ENCODE measurements at regions not wholly inside any gene's neighbourhood (a gene's known extent, or its start where the extent isn't known, plus 50 kb on each side); places are given as distances from the start of the nearest gene placed in this dataset.

- TF ChIP-seq EZH2 (IDR thresholded peaks at IDR 0.05; ENCODE audit: borderline replicate concordance, low read depth, low read length, severe bottlenecking) (no peak), MYC (IDR thresholded peaks at IDR 0.05; ENCODE audit: low read depth, low read length) (no peak), JUN (IDR thresholded peaks at IDR 0.05; ENCODE audit: borderline replicate concordance, insufficient read depth, insufficient read length, low read depth) (peak; percentile 23), CTCF (IDR thresholded peaks at IDR 0.05; ENCODE audit: extremely low read depth in 1 of 2, insufficient read depth in 1 of 2, low read depth in 1 of 2, low read length in 2 of 2) (no peak)
- POLR2A ChIA-PET, result no interaction called here
- Histone ChIP-seq H3K4me3 (replicated peaks in 1 of 3; ENCODE audit: insufficient read depth in 1 of 3, low read depth in 1 of 3, low read length in 3 of 3) (no peak overlapping the region), H3K9ac (replicated peaks; ENCODE audit: extremely low read depth, insufficient read depth, low read length) (no peak overlapping the region), H4K20me1 (replicated peaks; ENCODE audit: control insufficient read depth, extremely low read depth, insufficient read depth, low read length) (no peaks in the 10 kb centered on the region), H3K36me3 (ENCODE audit: control insufficient read depth in 2 of 2, extremely low read depth in 1 of 2, insufficient read depth in 2 of 2, low read length in 2 of 2) (no peaks in the 10 kb centered on the region), H3K9me3 (replicated peaks; ENCODE audit: control insufficient read depth, insufficient read depth, low read length) (no peaks in the 10 kb centered on the region), H3K4me1 (ENCODE audit: control insufficient read depth, extremely low read depth, insufficient read depth, low read length) (peaks cover 3% of the 10 kb centered on the region), H3K9me1 (replicated peaks; ENCODE audit: control insufficient read depth, extremely low read depth, insufficient read depth, low read length) (no peaks in the 10 kb centered on the region), H3K27ac (ENCODE audit: insufficient read depth, low read depth, low read length) (no peak overlapping the region), H3K4me2 (ENCODE audit: insufficient read depth, low read length) (no peak overlapping the region), H3K79me2 (ENCODE audit: control insufficient read depth, insufficient read depth, low read length) (no peaks in the 10 kb centered on the region), H2AFZ (ENCODE audit: low read depth, low read length) (peak overlapping the region; percentile 49), H3K27me3 (ENCODE audit: control insufficient read depth in 2 of 2, insufficient read depth in 2 of 2, low read length in 2 of 2) (no peaks in the 10 kb centered on the region)
- dilution Hi-C loops (cut with MboI; ENCODE audit: extremely low pct_ligation_motif_present, low sequenced_read_pairs), result no loop called here
- CTCF ChIA-PET, result interaction anchor here (1.1 kb wide), 2 partner anchors 19 to 48 kb away, joined by 3 read pairs; no protein-coding TSS in a partner anchor
- FAIRE-seq (peak; percentile 59), DNase-seq (ENCODE audit: low read depth, low spot score) (peak; percentile 70)
- TSS peak; percentile 19 for BruUV-seq (replicated peaks)
- intact Hi-C loops (cut with micrococcal nuclease), result loop anchor here (2.0 kb wide), 1 partner anchor 14 kb away; no protein-coding TSS in a partner anchor
Measured at GRCh38 chr9:18379073-18379811, 94.7 kb upstream of the ADAMTSL1 start.

- Histone ChIP-seq H3K27ac (ENCODE audit: insufficient read depth, low read depth, low read length) (no peak overlapping the region), H3K27me3 (ENCODE audit: control insufficient read depth in 2 of 2, insufficient read depth in 2 of 2, low read length in 2 of 2) (no peaks in the 10 kb centered on the region), H3K4me1 (ENCODE audit: control insufficient read depth, extremely low read depth, insufficient read depth, low read length) (peaks cover 3% of the 10 kb centered on the region), H3K36me3 (ENCODE audit: control insufficient read depth in 2 of 2, extremely low read depth in 1 of 2, insufficient read depth in 2 of 2, low read length in 2 of 2) (no peaks in the 10 kb centered on the region), H2AFZ (ENCODE audit: low read depth, low read length) (peak overlapping the region; percentile 34), H3K9me1 (replicated peaks; ENCODE audit: control insufficient read depth, extremely low read depth, insufficient read depth, low read length) (no peaks in the 10 kb centered on the region), H4K20me1 (replicated peaks; ENCODE audit: control insufficient read depth, extremely low read depth, insufficient read depth, low read length) (no peaks in the 10 kb centered on the region), H3K9me3 (replicated peaks; ENCODE audit: control insufficient read depth, insufficient read depth, low read length) (no peaks in the 10 kb centered on the region), H3K4me2 (ENCODE audit: insufficient read depth, low read length) (no peak overlapping the region), H3K9ac (replicated peaks; ENCODE audit: extremely low read depth, insufficient read depth, low read length) (no peak overlapping the region), H3K79me2 (ENCODE audit: control insufficient read depth, insufficient read depth, low read length) (no peaks in the 10 kb centered on the region), H3K4me3 (replicated peaks in 1 of 3; ENCODE audit: insufficient read depth in 1 of 3, low read depth in 1 of 3, low read length in 3 of 3) (no peak overlapping the region)
- dilution Hi-C loops (cut with MboI; ENCODE audit: extremely low pct_ligation_motif_present, low sequenced_read_pairs), result no loop called here
- no peak for FAIRE-seq
- TF ChIP-seq POLR2AphosphoS5 (IDR thresholded peaks at IDR 0.05; ENCODE audit: insufficient read depth, low read depth, low read length) (no peak), JUN (IDR thresholded peaks at IDR 0.05; ENCODE audit: borderline replicate concordance, insufficient read depth, insufficient read length, low read depth) (no peak), FOS (IDR thresholded peaks at IDR 0.05; ENCODE audit: borderline replicate concordance, insufficient read depth, low read length) (no peak)
- intact Hi-C loops (cut with micrococcal nuclease), result no loop called here
- POLR2A ChIA-PET, result no interaction called here
- CTCF ChIA-PET, result no interaction called here
- peak; percentile 54 for DNase-seq (ENCODE audit: low read depth, low spot score)
- no TSS peak for BruUV-seq (replicated peaks)
Measured at GRCh38 chr9:18382243-18382642, 91.7 kb upstream of the ADAMTSL1 start.
